Testis (tissue), 2 donors: ENCODE measurements at regions not wholly inside any gene's neighbourhood (a gene's known extent, or its start where the extent isn't known, plus 50 kb on each side); places are given as distances from the start of the nearest gene placed in this dataset.

ENCODE experiments used
- CTCF ChIP-seq, 3 experiments: fragments of 450-650 bp in 2 of 3; fragments of 200-600 bp in 1 of 3; sonication (generic) in 1 of 3; IDR thresholded peaks; one replicate each; pipeline ENCODE4 v1.5.1; 2016 to 2019; ENCODE audit warnings: antibody characterized with exemption in 3 of 3, mild to moderate bottlenecking in 2 of 3, moderate library complexity in 1 of 3
- POLR2A ChIP-seq: fragments of 450-650 bp; IDR thresholded peaks from one replicate; pipeline ENCODE4 v1.6.1; 2017; ENCODE audit warnings: antibody characterized with exemption, mild to moderate bottlenecking, moderate library complexity

- TF ChIP-seq CTCF (IDR thresholded peaks at IDR 0.05): no peak
- no peak for TF ChIP-seq POLR2A
Observed at GRCh38 chr6:165109011-165109410, 200.4 kb downstream of the C6orf118 start.
